Adrenal gland (tissue), 5 donors: ENCODE measurements at regions not wholly inside any gene's neighbourhood (a gene's known extent, or its start where the extent isn't known, plus 50 kb on each side); places are given as distances from the start of the nearest gene placed in this dataset.

Experiments
- POLR2A ChIP-seq, 2 donors: fragments of 450-650 bp; IDR thresholded peaks; one replicate each; pipeline ENCODE4 v1.6.1; 2017; ENCODE audit warnings: antibody characterized with exemption in 2 of 2, mild to moderate bottlenecking in 2 of 2, moderate library complexity in 1 of 2
- TF ChIP-seq, protein P1 (sequence below), 6 experiments: fragments of 450-650 bp in 4 of 6; fragments of 200-600 bp in 2 of 6; sonication (generic) in 1 of 6; IDR thresholded peaks; 1 replicate in 5 of 6; 2 replicates in 1 of 6; pipeline versions ENCODE4 v1.5.1 to v1.8.0; 2016 to 2021; ENCODE audit warnings: antibody characterized with exemption in 6 of 6, mild to moderate bottlenecking in 2 of 6, moderate library complexity in 1 of 6
- donor health status: DM: no; HTN: no; CAD: no.

DNA sequence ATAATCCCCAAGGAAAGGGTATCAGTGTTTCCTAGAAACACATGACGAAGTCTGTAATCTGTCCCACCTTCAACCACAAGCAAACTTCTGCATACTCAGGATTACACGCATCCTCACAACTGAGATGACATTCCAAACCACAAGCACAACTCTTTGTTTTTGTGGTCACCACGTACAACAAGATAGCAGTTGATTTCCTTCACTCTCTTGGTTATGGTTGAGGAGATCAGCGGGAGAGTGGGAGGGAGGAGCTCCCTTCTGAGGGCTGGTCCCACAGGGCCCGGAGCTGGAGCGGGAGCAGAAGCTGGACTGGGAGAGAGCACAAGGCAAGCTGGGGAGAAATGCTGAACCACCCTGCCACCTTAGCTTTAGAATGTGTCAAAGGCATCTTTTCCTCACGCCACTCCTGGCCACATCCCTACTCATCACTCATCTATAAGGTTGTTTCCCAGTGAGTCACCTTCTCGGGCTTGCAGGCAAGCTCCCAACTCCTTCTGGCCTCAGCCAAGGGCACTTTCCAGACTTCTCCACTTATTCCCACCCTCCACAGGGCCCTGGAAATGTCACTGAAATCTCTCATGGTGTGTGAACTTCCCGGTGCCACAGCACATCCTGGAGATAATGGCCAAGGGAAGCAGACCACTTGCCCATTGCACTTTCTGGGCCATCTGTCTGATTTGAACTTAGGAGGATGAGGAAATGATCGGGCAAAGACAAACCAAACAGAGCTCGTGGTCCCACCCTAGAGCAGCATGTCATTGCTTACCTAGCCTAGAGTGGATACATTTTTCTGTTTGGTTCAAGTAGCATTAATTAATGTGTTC, 98.9 kb upstream of the LGALSL start:
- TF ChIP-seq, protein P1, sequence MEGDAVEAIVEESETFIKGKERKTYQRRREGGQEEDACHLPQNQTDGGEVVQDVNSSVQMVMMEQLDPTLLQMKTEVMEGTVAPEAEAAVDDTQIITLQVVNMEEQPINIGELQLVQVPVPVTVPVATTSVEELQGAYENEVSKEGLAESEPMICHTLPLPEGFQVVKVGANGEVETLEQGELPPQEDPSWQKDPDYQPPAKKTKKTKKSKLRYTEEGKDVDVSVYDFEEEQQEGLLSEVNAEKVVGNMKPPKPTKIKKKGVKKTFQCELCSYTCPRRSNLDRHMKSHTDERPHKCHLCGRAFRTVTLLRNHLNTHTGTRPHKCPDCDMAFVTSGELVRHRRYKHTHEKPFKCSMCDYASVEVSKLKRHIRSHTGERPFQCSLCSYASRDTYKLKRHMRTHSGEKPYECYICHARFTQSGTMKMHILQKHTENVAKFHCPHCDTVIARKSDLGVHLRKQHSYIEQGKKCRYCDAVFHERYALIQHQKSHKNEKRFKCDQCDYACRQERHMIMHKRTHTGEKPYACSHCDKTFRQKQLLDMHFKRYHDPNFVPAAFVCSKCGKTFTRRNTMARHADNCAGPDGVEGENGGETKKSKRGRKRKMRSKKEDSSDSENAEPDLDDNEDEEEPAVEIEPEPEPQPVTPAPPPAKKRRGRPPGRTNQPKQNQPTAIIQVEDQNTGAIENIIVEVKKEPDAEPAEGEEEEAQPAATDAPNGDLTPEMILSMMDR (IDR thresholded peaks at IDR 0.05): no peak
- no peak for TF ChIP-seq POLR2A (IDR thresholded peaks at IDR 0.05)
